ENCODE measurements at regions not wholly inside any gene's neighbourhood (a gene's known extent, or its start where the extent isn't known, plus 50 kb on each side); places are given as distances from the start of the nearest gene placed in this dataset.

GRCh38 chr7:19988860-19989259 is 215.4 kb upstream of the TMEM196 start:
- Histone ChIP-seq H3K4me1 (ENCODE audit: low read length) (no peaks in the 10 kb centered on the region), H3K36me3 (ENCODE audit: insufficient read depth, low read length) (no peaks in the 10 kb centered on the region), H3K27ac (ENCODE audit: low read length) (no peak overlapping the region), H3K4me3 (ENCODE audit: low read length) (no peak overlapping the region), H3K9me2 (replicated peaks; ENCODE audit: insufficient read depth, low read length) (no peaks in the 10 kb centered on the region), H3K27me3 (ENCODE audit: low read length) (no peaks in the 10 kb centered on the region), H3K9ac (ENCODE audit: low read length) (no peak overlapping the region), H3K9me3 (ENCODE audit: low read length) (no peaks in the 10 kb centered on the region), H2AFZ (ENCODE audit: low read length) (no peak overlapping the region), H3K4me2 (ENCODE audit: low read depth, low read length, poor library complexity, severe bottlenecking) (no peak overlapping the region), H4K20me1 (ENCODE audit: insufficient read depth, low read depth, low read length) (no peaks in the 10 kb centered on the region), H3K79me2 (ENCODE audit: low read length) (no peaks in the 10 kb centered on the region)
- no peak for DNase-seq

- peak; percentile 60 for DNase-seq
- H2AFZ ChIP-seq (ENCODE audit: low read length): no peak overlapping the region
- H3K9me3 ChIP-seq (ENCODE audit: low read length): no peaks in the 10 kb centered on the region
- no peak overlapping the region for H3K4me2 ChIP-seq (ENCODE audit: low read depth, low read length, poor library complexity, severe bottlenecking)
- H3K27me3 ChIP-seq (ENCODE audit: low read length): no peaks in the 10 kb centered on the region
- no peak overlapping the region for H3K9ac ChIP-seq (ENCODE audit: low read length)
- H3K36me3 ChIP-seq (ENCODE audit: insufficient read depth, low read length): no peaks in the 10 kb centered on the region
- no peaks in the 10 kb centered on the region for H3K79me2 ChIP-seq (ENCODE audit: low read length)
- no peak overlapping the region for H3K27ac ChIP-seq (ENCODE audit: low read length)
- no peaks in the 10 kb centered on the region for H4K20me1 ChIP-seq (ENCODE audit: insufficient read depth, low read depth, low read length)
- no peaks in the 10 kb centered on the region for H3K9me2 ChIP-seq (replicated peaks; ENCODE audit: insufficient read depth, low read length)
- H3K4me3 ChIP-seq (ENCODE audit: low read length): no peak overlapping the region
- no peaks in the 10 kb centered on the region for H3K4me1 ChIP-seq (ENCODE audit: low read length)
Observed at GRCh38 chr7:19984231-19984632, 210.8 kb upstream of the TMEM196 start.

DNA sequence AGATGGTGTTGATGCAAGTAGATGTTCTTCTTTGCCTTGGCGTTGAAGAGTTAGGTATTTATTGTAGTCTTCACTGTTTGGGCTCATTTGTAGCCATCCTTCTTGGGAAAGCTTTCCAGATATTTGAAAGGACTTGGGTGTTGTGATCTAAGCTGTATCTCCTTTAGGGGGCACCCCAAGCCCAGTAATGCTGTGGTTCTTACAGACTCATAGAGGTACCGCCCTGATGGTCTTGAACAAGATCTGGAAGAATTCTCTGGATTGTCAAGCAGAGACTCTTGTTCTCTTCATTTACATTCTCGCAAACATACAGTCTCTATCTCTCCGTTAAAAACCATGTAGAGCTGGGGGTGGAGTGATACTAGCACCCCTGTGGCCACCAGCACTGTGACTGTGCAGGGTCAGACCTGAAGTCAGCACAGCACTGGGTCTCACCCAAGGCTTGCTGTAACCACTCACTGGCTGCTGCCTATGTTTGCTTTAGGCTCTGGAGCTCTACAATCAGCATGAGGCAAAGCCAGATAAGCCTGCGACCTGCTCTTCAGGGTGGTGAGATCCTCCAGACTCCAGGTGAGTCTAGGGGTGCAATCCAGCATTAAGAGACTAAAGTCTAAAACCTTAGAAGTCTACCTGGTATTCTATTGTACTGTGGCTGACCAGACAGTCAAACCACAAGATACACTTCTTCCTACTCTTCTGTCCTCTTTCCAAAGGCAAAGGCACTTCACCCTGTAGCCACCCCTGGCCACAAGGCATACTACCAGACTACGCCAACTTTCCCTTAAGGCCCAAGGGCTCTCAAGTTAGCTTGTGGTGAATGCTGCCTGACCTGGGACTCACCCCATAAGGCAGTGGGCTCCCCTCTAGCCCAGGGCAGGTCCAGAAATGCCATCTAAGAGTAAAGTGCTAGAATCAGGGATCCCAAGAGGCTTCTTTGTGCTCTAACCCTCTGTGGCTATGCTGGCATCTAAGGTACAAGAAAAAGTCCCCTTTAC is 209.7 kb upstream of the TMEM196 start:
- Histone ChIP-seq H3K9me3 (ENCODE audit: low read length) (no peaks in the 10 kb centered on the region), H4K20me1 (ENCODE audit: insufficient read depth, low read depth, low read length) (no peaks in the 10 kb centered on the region), H2AFZ (ENCODE audit: low read length) (no peak overlapping the region), H3K9ac (ENCODE audit: low read length) (no peak overlapping the region), H3K4me3 (ENCODE audit: low read length) (no peak overlapping the region), H3K9me2 (replicated peaks; ENCODE audit: insufficient read depth, low read length) (no peaks in the 10 kb centered on the region), H3K4me2 (ENCODE audit: low read depth, low read length, poor library complexity, severe bottlenecking) (no peak overlapping the region), H3K79me2 (ENCODE audit: low read length) (no peaks in the 10 kb centered on the region), H3K36me3 (ENCODE audit: insufficient read depth, low read length) (no peaks in the 10 kb centered on the region), H3K27ac (ENCODE audit: low read length) (no peak overlapping the region), H3K4me1 (ENCODE audit: low read length) (no peaks in the 10 kb centered on the region), H3K27me3 (ENCODE audit: low read length) (no peaks in the 10 kb centered on the region)
- peak; percentile 82 for DNase-seq

DNA sequence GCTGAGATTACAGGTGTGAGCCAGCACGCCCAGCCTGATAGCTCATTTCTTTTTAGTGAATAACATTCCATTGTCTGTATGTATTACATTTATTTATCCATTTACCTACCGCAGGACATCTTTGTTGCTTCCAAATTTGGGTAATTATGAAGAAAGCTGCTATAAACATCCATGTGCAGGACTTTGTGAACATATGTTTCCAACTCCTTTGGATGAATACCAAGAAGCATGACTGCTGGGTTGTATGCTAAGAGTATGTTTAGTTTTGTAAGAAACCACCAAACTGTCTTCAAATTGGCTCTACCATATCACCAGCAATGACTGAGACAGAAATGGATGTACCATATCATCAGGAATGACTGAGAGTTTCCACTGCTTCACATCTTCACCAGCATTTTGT is 200.2 kb upstream of the TMEM196 start:
- Histone ChIP-seq H3K4me3 (ENCODE audit: low read length) (no peak overlapping the region), H3K36me3 (ENCODE audit: insufficient read depth, low read length) (no peaks in the 10 kb centered on the region), H3K27ac (ENCODE audit: low read length) (no peak overlapping the region), H3K4me1 (ENCODE audit: low read length) (no peaks in the 10 kb centered on the region), H3K9me2 (replicated peaks; ENCODE audit: insufficient read depth, low read length) (no peaks in the 10 kb centered on the region), H3K79me2 (ENCODE audit: low read length) (no peaks in the 10 kb centered on the region), H3K9me3 (ENCODE audit: low read length) (no peaks in the 10 kb centered on the region), H3K9ac (ENCODE audit: low read length) (no peak overlapping the region), H4K20me1 (ENCODE audit: insufficient read depth, low read depth, low read length) (no peaks in the 10 kb centered on the region), H2AFZ (ENCODE audit: low read length) (no peak overlapping the region), H3K27me3 (ENCODE audit: low read length) (no peaks in the 10 kb centered on the region), H3K4me2 (ENCODE audit: low read depth, low read length, poor library complexity, severe bottlenecking) (no peak overlapping the region)
- DNase-seq: no peak

DNA sequence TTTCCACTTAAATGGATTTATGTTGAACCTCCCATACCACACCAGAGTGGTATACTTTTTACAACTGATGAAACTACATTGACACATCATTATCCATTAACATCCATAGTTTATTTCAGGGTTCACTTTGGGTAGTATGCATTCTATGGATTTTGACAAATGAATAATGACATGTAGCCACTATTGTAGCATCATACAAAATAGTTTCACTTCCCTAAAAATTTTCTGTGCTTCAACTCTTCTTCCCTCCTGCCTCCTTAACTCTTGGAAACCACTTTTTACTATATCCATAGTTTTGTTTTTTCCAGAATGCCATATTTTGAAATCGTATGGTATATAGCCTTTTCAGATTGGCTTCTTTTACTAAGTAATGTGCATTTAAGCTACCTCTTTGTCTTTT is 199.5 kb upstream of the TMEM196 start:
- Histone ChIP-seq H3K9ac (ENCODE audit: low read length) (no peak overlapping the region), H3K9me3 (ENCODE audit: low read length) (no peaks in the 10 kb centered on the region), H3K27ac (ENCODE audit: low read length) (no peak overlapping the region), H4K20me1 (ENCODE audit: insufficient read depth, low read depth, low read length) (no peaks in the 10 kb centered on the region), H3K4me1 (ENCODE audit: low read length) (no peaks in the 10 kb centered on the region), H3K4me2 (ENCODE audit: low read depth, low read length, poor library complexity, severe bottlenecking) (no peak overlapping the region), H3K9me2 (replicated peaks; ENCODE audit: insufficient read depth, low read length) (no peaks in the 10 kb centered on the region), H3K36me3 (ENCODE audit: insufficient read depth, low read length) (no peaks in the 10 kb centered on the region), H3K27me3 (ENCODE audit: low read length) (no peaks in the 10 kb centered on the region), H3K79me2 (ENCODE audit: low read length) (no peaks in the 10 kb centered on the region), H3K4me3 (ENCODE audit: low read length) (no peak overlapping the region), H2AFZ (ENCODE audit: low read length) (no peak overlapping the region)
- DNase-seq: peak; percentile 56

- no peak for DNase-seq
- H3K27me3 ChIP-seq (ENCODE audit: low read length): no peaks in the 10 kb centered on the region
- no peaks in the 10 kb centered on the region for H3K9me2 ChIP-seq (replicated peaks; ENCODE audit: insufficient read depth, low read length)
- H3K4me2 ChIP-seq (ENCODE audit: low read depth, low read length, poor library complexity, severe bottlenecking): no peak overlapping the region
- H3K9me3 ChIP-seq (ENCODE audit: low read length): no peaks in the 10 kb centered on the region
- H3K27ac ChIP-seq (ENCODE audit: low read length): no peak overlapping the region
- no peaks in the 10 kb centered on the region for H3K79me2 ChIP-seq (ENCODE audit: low read length)
- H3K36me3 ChIP-seq (ENCODE audit: insufficient read depth, low read length): no peaks in the 10 kb centered on the region
- H3K4me3 ChIP-seq (ENCODE audit: low read length): no peak overlapping the region
- H2AFZ ChIP-seq (ENCODE audit: low read length): no peak overlapping the region
- H4K20me1 ChIP-seq (ENCODE audit: insufficient read depth, low read depth, low read length): no peaks in the 10 kb centered on the region
- no peaks in the 10 kb centered on the region for H3K4me1 ChIP-seq (ENCODE audit: low read length)
- H3K9ac ChIP-seq (ENCODE audit: low read length): no peak overlapping the region
Observed at GRCh38 chr7:19971956-19972355, 198.5 kb upstream of the TMEM196 start.

GRCh38 chr7:19970514-19970913 is 197.1 kb upstream of the TMEM196 start:
- Histone ChIP-seq H4K20me1 (ENCODE audit: insufficient read depth, low read depth, low read length) (no peaks in the 10 kb centered on the region), H3K27me3 (ENCODE audit: low read length) (no peaks in the 10 kb centered on the region), H3K9me2 (replicated peaks; ENCODE audit: insufficient read depth, low read length) (no peaks in the 10 kb centered on the region), H3K36me3 (ENCODE audit: insufficient read depth, low read length) (no peaks in the 10 kb centered on the region), H2AFZ (ENCODE audit: low read length) (no peak overlapping the region), H3K27ac (ENCODE audit: low read length) (no peak overlapping the region), H3K4me1 (ENCODE audit: low read length) (no peaks in the 10 kb centered on the region), H3K9ac (ENCODE audit: low read length) (no peak overlapping the region), H3K79me2 (ENCODE audit: low read length) (no peaks in the 10 kb centered on the region), H3K4me3 (ENCODE audit: low read length) (no peak overlapping the region), H3K4me2 (ENCODE audit: low read depth, low read length, poor library complexity, severe bottlenecking) (no peak overlapping the region), H3K9me3 (ENCODE audit: low read length) (no peaks in the 10 kb centered on the region)
- DNase-seq: no peak

- Histone ChIP-seq H3K27me3 (ENCODE audit: low read length) (no peaks in the 10 kb centered on the region), H3K27ac (ENCODE audit: low read length) (no peak overlapping the region), H3K4me1 (ENCODE audit: low read length) (no peaks in the 10 kb centered on the region), H2AFZ (ENCODE audit: low read length) (no peak overlapping the region), H3K4me3 (ENCODE audit: low read length) (no peak overlapping the region), H4K20me1 (ENCODE audit: insufficient read depth, low read depth, low read length) (no peaks in the 10 kb centered on the region), H3K36me3 (ENCODE audit: insufficient read depth, low read length) (no peaks in the 10 kb centered on the region), H3K9ac (ENCODE audit: low read length) (no peak overlapping the region), H3K4me2 (ENCODE audit: low read depth, low read length, poor library complexity, severe bottlenecking) (no peak overlapping the region), H3K9me2 (replicated peaks; ENCODE audit: insufficient read depth, low read length) (no peaks in the 10 kb centered on the region), H3K9me3 (ENCODE audit: low read length) (no peaks in the 10 kb centered on the region), H3K79me2 (ENCODE audit: low read length) (no peaks in the 10 kb centered on the region)
- no peak for DNase-seq
Observed at GRCh38 chr7:19969859-19970493, 196.6 kb upstream of the TMEM196 start.
